Activated CD4-positive, alpha-beta T cell treated with anti-CD3 and anti-CD28 coated beads, Interleukin-2, amount 50 U/mL, for 24 hours (primary cell): ENCODE measurements at regions not wholly inside any gene's neighbourhood (a gene's known extent, or its start where the extent isn't known, plus 50 kb on each side); places are given as distances from the start of the nearest gene placed in this dataset.

Source experiments
- DNase-seq, 2 donors: peaks; one replicate each; pipeline ENCODE4 v3.0.0-alpha.2; 2020; ENCODE audit warnings: low read depth in 1 of 2, low spot score in 1 of 2

DNA sequence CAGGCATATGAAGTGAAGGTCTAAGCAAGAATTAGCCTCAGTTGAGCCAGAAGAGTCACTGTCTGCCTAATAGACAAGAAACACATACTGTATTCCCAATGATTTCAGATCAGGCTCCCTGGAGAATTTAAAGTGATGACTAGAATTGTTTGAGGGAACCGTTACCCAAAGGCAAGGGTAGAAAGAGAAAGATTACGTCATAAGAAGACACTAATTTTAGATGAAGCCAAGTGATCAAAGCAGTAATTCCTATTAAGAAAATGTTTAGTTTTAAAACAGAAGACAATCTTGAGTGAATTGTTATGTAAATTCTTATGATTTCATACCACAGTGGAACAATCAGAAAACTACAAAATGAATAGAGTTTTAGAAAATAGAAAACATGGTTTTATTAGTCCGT, 194.5 kb upstream of the ARSJ start:
- no peak for DNase-seq

- DNase-seq: no peak
These were observed 198.2 kb upstream of the ARSJ start for GRCh38 chr4:114177628-114178027.

GRCh38 chr4:114178392-114178791, 198.9 kb upstream of the ARSJ start:
- DNase-seq: no peak

DNA sequence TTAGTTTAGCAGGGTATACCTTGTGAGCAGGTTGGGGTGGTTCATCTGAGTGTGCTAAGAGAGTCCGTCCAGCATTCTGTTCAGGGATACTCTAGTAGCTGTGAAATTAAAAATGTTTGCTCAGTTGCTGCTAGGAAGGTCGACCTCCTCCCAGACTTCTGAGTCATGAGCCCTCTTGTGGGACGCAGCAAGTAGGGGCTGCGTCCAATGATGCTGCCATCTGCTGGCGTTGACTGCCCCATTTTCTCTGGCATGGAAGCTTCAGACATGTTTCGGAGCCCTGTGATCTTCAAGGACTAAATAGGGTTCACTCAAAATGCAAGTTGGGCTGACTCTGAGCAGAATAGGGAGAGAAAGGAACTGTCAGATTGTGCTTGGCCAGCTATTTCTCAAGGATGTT, 201.0 kb upstream of the ARSJ start:
- DNase-seq: peak in 1 of 2 donors; percentile 12

DNA sequence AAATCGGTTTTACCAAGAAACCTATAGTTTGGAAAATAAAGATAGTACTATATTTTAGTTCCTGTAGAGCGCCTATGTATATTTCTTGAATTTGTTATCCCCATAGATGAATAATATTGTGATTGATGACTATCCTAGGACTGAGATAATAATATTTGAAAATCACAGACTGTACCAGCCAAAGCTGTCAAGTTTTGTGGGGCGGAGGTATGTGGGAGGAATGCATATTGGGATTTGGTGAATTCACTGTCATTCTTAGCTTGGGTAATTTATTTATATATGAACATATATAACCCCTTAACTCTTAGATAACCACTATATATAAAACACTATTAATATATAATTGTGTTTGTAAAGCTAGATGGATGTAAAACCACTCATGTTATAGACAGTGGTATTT, 205.5 kb upstream of the ARSJ start:
- DNase-seq: no peak

DNA sequence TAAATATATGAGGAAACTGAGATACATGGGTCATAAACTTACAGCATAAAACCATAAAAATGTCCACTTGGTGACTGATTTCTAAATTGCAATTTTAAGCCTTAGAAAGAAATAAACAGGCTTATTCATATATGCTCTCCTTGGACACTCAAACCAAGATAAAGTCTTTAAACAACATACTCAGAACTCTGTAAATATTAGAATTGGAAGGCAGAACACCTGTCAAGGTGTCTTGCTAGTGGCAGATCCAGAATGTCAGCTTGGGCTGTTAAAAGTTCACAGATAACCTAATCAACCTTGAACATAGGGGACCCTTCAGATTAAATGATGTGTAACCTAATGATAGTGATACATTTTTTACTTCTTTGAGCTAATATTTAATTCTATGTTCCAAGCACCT, 208.1 kb upstream of the ARSJ start:
- no peak for DNase-seq

DNA sequence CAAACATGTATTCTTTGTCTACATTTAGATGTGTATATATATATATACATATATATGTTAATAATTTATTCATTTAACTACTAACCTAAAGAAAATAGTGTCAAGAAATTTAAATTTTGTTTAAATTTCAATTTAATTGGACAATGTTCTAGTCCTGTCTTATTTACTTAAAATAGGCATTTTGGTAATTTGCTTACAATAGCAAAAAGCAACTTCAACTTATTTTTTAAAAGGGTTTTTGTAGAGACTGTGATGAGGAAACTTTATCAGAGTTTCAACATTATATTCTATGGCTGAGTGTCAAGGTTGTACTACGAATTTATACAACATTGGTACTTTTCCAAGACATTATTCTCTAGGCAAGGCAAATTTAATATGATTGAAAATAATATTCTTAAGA, 212.0 kb upstream of the ARSJ start:
- DNase-seq: no peak

- no peak for DNase-seq
These were observed 213.4 kb upstream of the ARSJ start for GRCh38 chr4:114192854-114193253.

DNA sequence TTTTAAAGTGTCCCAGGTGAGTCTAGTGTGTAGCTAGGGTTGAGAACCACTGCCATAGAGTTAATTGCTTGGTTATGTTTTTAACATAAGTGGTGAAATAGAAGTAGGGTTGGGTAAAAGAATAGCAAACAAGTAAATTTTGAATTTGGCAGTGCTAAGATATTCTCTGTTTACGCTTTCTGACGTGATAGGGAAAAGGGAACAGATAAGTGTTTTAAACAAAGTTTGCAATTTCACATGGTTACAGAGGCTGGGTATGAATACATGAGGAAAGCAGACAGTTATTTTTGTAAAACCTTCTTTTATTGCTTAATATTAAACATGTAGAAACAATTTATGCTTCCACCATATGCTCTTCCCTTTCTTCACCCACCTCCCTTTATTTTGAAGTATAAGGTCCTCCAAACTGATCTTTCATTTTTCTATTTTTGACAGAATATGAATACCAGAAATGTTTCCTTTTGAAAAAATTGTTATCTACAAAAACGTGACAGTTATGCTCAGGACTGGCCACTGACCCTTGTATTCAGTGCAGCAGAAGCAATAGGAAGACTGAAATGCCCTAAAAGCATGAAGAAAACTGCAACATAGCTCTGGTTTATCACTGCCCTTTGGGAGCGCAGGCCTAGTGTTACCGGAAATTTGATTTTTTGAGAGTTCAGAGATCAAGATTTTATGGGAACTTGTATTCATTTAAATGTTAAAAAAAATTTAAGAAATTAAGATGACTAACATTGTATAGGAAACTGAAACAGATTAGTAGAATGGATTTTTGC, 214.4 kb upstream of the ARSJ start:
- DNase-seq: no peak

- DNase-seq: no peak
These were observed 217.2 kb upstream of the ARSJ start for GRCh38 chr4:114196606-114197005.

DNA sequence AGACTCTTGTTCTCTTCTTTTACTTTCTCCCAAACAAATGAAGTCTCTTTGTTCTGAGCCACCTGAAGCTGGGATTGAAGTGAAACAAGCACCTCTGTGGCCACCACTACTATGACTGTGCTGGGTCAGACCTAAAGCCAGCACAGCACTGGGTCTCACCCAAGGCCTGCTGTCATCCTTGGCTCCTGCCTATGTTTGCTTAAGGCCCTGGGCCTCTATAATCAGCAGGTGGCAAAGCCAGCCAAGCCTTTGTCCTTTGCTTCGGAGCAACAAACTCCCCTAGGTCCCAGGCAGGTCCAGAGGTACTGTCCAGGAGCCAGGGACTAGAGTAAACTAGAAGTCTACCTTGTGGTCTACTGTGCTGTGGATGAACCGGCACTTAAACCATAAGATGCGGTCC, 220.6 kb upstream of the ARSJ start:
- DNase-seq: no peak

DNA sequence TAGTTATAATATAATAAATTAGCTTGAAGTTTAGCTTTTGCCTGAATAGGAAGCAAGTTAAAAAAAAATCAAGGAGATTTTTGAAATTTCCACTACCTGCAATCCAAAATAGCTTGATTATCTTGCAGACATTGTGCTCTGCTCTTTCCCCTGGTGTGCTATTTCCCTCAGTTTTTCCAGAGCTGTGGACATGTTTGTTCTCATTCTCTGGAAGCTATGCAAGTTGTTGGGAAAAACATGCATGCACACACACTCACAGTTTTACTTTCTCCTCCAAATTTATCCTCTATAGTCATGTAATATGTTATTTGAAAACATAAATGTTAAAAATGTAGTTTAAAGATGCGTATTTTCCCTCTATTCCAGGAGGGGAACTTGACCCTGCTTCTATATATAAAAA, 225.8 kb upstream of the ARSJ start:
- no peak for DNase-seq

GRCh38 chr4:114208574-114209151, 229.2 kb upstream of the ARSJ start:
- no peak for DNase-seq

DNA sequence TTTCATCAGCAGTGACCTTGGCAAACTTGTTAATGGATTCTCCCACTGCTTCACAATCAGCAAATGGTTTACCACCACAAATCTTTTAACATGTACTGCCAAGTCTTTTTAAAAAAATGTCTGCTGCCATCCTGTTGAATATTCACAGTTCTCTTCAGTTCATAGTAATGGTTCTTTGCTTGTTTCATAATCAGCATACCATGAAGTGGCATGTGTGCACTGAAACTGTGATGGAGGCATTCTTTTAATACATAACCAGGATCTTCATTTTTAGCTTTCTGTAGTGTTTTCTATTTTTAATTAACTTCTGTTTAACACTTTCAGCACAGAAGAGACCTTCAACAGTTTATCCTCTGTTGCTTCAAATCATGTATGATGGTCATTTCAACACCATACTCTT, 230.1 kb upstream of the ARSJ start:
- DNase-seq: no peak

GRCh38 chr4:114211556-114211955, 232.1 kb upstream of the ARSJ start:
- DNase-seq: no peak

- no peak for DNase-seq
These were observed 237.8 kb upstream of the ARSJ start for GRCh38 chr4:114217150-114217817.

DNA sequence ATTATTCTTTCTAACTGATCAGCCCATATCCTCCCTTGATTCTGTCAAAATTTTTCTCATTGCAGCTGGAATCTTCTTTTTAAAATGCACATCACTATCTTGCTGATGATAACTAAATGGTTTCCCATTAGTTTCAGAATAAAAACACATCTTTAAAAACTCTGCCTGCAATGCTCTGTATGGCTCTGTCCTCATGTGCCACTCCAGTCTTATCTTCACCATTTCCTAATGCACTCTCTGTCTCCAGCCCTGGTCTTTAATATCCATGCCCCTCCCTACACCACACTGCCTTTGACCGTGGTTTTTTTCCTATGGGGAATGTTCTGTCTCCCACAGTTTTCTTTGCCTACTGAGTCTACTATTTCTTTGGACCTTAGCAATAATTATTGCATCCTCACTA, 244.1 kb upstream of the ARSJ start:
- no peak for DNase-seq

- no peak for DNase-seq
These were observed 246.0 kb upstream of the ARSJ start for GRCh38 chr4:114225436-114225835.

GRCh38 chr4:114226179-114226578, 246.7 kb upstream of the ARSJ start:
- DNase-seq: no peak

DNA sequence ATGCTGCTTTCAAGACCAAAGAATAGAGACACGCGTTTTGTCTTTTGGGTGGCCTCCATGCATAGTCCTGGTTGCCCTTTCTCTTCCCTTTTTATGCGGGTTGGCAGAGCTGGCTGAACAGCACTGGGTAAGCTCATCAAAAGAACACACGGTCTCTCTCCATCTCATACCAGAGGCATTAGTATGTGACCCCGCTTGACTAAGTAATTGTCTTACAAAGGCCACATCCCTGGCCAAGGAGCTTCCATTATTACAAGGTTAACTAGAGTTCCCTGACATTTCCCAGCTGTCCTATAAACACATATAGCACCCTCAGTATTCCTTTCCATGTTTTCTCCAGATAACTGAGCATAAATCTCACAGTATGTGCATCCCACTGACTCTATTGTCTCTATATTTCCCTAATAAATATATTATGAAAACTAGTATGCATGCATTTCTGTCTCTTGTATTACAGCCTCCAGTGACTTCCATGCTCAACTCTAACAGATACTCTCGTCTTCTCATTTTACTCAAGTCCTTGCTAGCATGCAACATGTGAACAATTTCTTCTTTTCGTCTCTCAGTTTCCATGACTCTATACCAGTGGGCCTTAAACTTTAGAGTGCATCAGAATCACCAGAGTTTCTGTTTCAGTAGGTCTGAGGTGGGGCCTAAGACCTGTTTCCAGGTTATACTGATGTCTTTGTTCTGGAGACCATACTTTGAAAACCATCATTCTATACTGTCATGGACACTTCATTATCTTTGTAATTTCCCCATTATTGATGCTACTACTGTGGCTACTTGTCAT, 247.7 kb upstream of the ARSJ start:
- no peak for DNase-seq

DNA sequence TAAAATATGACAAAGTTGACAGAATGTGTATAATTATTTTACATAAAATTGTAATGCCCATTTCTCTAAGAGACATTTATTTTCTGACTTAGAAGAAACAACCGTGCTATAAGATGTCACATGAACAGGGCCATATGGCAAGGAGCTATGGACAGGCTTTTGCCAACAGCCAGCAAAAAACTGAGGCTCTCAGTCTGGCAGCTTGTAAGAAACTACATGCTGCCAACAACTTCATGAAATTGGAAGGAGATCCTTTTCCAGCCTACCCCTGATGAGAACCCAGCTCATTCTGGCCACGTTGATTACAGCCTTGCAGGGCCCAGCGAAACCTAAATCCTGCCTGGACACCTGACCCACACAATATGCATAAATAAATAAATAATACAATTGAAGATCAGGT, 250.3 kb upstream of the ARSJ start:
- DNase-seq: no peak
